CD14-positive monocyte (primary cell): ENCODE measurements at regions not wholly inside any gene's neighbourhood (a gene's known extent, or its start where the extent isn't known, plus 50 kb on each side); places are given as distances from the start of the nearest gene placed in this dataset.

ENCODE experiments used
- DNase-seq, 3 donors: peaks; one replicate each; pipeline ENCODE4 v3.0.0-alpha.2; 2011 to 2022
- H2AFZ ChIP-seq: 2 replicates; pipeline ENCODE4 v1.6.0; 2012; ENCODE audit warnings: mild to moderate bottlenecking, low read depth, low read length, inconsistent platforms; ENCODE audit not compliant: insufficient read depth, poor library complexity, severe bottlenecking
- H3K27ac ChIP-seq, 2 donors: 1 replicate in 1 of 2; 2 replicates in 1 of 2; pipeline ENCODE4 v1.5.1; 2012 to 2013; ENCODE audit warnings: low read length in 2 of 2, control low read depth in 1 of 2, inconsistent platforms in 1 of 2, low read depth in 1 of 2, mild to moderate bottlenecking in 1 of 2
- H3K27me3 ChIP-seq, 2 donors: one replicate each; pipeline versions ENCODE4 v1.6.0 to v1.6.1; 2011 to 2013; ENCODE audit warnings: low read length in 2 of 2; ENCODE audit not compliant: control insufficient read depth in 2 of 2, insufficient read depth in 2 of 2
- H3K36me3 ChIP-seq, 2 donors: replicated peaks in 1 of 2; 1 replicate in 1 of 2; 2 replicates in 1 of 2; pipeline versions ENCODE4 v1.5.1 to v1.6.1; 2012 to 2013; ENCODE audit warnings: low read length in 2 of 2, control low read depth in 1 of 2, inconsistent platforms in 1 of 2, mild to moderate bottlenecking in 1 of 2; ENCODE audit not compliant: insufficient read depth in 2 of 2, control insufficient read depth in 1 of 2
- H3K4me1 ChIP-seq, 2 donors: 1 replicate in 1 of 2; 2 replicates in 1 of 2; pipeline versions ENCODE4 v1.5.1 to v1.6.1; 2012 to 2013; ENCODE audit warnings: low read length in 2 of 2, control low read depth in 1 of 2, inconsistent platforms in 1 of 2, mild to moderate bottlenecking in 1 of 2, moderate library complexity in 1 of 2; ENCODE audit not compliant: insufficient read depth in 2 of 2, control insufficient read depth in 1 of 2
- H3K4me2 ChIP-seq: replicated peaks from 2 replicates; pipeline ENCODE3; 2012; ENCODE audit warnings: low read length, moderate library complexity, mild to moderate bottlenecking; ENCODE audit not compliant: poor library complexity, severe bottlenecking; ENCODE audit errors: extremely low read depth
- H3K4me3 ChIP-seq, 3 experiments: fragments of 200-600 bp in 1 of 3; sonication (generic) in 1 of 3; replicated peaks in 1 of 3; 1 replicate in 2 of 3; 2 replicates in 1 of 3; pipeline ENCODE4 v1.5.1; 2011 to 2013; ENCODE audit warnings: low read length in 3 of 3, mild to moderate bottlenecking in 3 of 3, control low read depth in 2 of 3, low read depth in 2 of 3, inconsistent platforms in 1 of 3, moderate library complexity in 1 of 3
- H3K79me2 ChIP-seq: 2 replicates; pipeline ENCODE4 v1.6.0; 2012; ENCODE audit warnings: mild to moderate bottlenecking, control low read depth, inconsistent platforms, low read length, moderate library complexity; ENCODE audit not compliant: insufficient read depth
- H3K9ac ChIP-seq: 2 replicates; pipeline ENCODE4 v1.6.0; 2017; ENCODE audit warnings: low read length, mild to moderate bottlenecking; ENCODE audit not compliant: insufficient read depth, poor library complexity, severe bottlenecking
- H3K9me3 ChIP-seq, 2 donors: replicated peaks in 1 of 2; 1 replicate in 1 of 2; 2 replicates in 1 of 2; pipeline versions ENCODE4 v1.5.1 to v1.6.1; 2012 to 2013; ENCODE audit warnings: low read length in 2 of 2, control low read depth in 1 of 2; ENCODE audit not compliant: control insufficient read depth in 1 of 2, insufficient read depth in 1 of 2
- H4K20me1 ChIP-seq: 2 replicates; pipeline ENCODE4 v1.6.0; 2012; ENCODE audit warnings: mild to moderate bottlenecking, low read length, control low read depth, moderate library complexity; ENCODE audit not compliant: insufficient read depth
- H3K27ac Mint-ChIP-seq, 7 donors: one replicate each; pipeline ENCODE4 v1.8.0; 2020; ENCODE audit warnings: mild to moderate bottlenecking in 7 of 7, mixed read lengths in 7 of 7, moderate library complexity in 6 of 7, inconsistent platforms in 2 of 7
- H3K27me3 Mint-ChIP-seq, 3 donors: one replicate each; pipeline ENCODE4 v1.8.0; 2021 to 2022; ENCODE audit warnings: low read depth in 3 of 3, mild to moderate bottlenecking in 3 of 3, mixed read lengths in 3 of 3, moderate library complexity in 3 of 3, inconsistent platforms in 1 of 3
- H3K36me3 Mint-ChIP-seq, 2 donors: one replicate each; pipeline ENCODE4 v1.8.0; 2020; ENCODE audit warnings: mixed read lengths in 2 of 2, inconsistent platforms in 1 of 2, mild to moderate bottlenecking in 1 of 2
- H3K4me1 Mint-ChIP-seq: one replicate; pipeline ENCODE4 v1.8.0; 2020; ENCODE audit warnings: mild to moderate bottlenecking, mixed read lengths
- H3K4me3 Mint-ChIP-seq, 2 donors: one replicate each; pipeline ENCODE4 v1.8.0; 2020; ENCODE audit warnings: mild to moderate bottlenecking in 2 of 2, mixed read lengths in 2 of 2, moderate library complexity in 1 of 2
- H3K9me3 Mint-ChIP-seq, 7 donors: one replicate each; pipeline ENCODE4 v1.8.0; 2020 to 2022; ENCODE audit warnings: mixed read lengths in 7 of 7, mild to moderate bottlenecking in 6 of 7, moderate library complexity in 6 of 7, inconsistent platforms in 2 of 7
- WGBS: methylation state at CpG from one replicate; pipeline ENCODE4 v1.1.5; 2013; ENCODE audit warnings: missing lambda C conversion rate; ENCODE audit not compliant: insufficient coverage; 5-methylcytosine and 5-hydroxymethylcytosine counted together
- intact Hi-C, 2 donors: fragments of 100-400 bp; cut with micrococcal nuclease; formaldehyde crosslinking; loops; one replicate each; pipeline versions ENCODE4 v1.15.0 to v1.15.1; 2023
- TF ChIP-seq, protein P1 (sequence below): fragments of 200-600 bp; IDR thresholded peaks from one replicate; pipeline ENCODE4 v1.8.0; 2022; ENCODE audit warnings: antibody characterized with exemption, mild to moderate bottlenecking

DNA sequence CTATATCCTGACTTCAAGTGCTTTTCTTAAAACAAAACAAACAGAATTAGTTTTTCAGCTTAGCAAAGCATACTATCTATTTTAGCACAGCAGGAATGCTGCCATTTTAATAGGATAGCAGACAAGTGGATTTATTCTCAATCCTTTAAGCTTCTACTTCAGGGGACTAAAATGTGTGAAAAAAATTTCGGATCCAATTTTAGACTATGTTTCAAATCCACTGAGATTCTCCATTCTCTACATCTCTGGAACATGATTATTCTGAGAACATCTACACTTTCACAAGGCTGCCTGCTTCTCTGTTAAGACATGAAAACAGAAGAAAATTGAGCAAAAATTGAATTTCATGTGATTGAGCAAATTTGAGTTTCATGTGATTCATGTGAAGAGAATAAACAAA is 1321.3 kb downstream of the HACE1 start:
- no peak overlapping the region for H3K4me3 Mint-ChIP-seq
- intact Hi-C loops: no loop called here
- H3K9me3 Mint-ChIP-seq: peaks cover 0 to 2% (median 0%) of the 10 kb centered on the region in 7 donors
- Histone ChIP-seq H3K79me2 (no peaks in the 10 kb centered on the region), H3K4me2 (no peak overlapping the region), H4K20me1 (no peaks in the 10 kb centered on the region), H3K27me3 (no peaks in the 10 kb centered on the region), H3K9ac (no peak overlapping the region), H3K27ac (no peak overlapping the region), H3K36me3 (no peaks in the 10 kb centered on the region), H3K4me1 (no peaks in the 10 kb centered on the region), H3K4me3 (no peak overlapping the region), H3K9me3 (no peaks in the 10 kb centered on the region), H2AFZ (no peak overlapping the region)
- no peaks in the 10 kb centered on the region for H3K27me3 Mint-ChIP-seq
- WGBS: no CpG with 5 or more reads among the region's 1 CpG
- H3K36me3 Mint-ChIP-seq: no peaks in the 10 kb centered on the region
- DNase-seq: no peak
- TF ChIP-seq, protein P1, sequence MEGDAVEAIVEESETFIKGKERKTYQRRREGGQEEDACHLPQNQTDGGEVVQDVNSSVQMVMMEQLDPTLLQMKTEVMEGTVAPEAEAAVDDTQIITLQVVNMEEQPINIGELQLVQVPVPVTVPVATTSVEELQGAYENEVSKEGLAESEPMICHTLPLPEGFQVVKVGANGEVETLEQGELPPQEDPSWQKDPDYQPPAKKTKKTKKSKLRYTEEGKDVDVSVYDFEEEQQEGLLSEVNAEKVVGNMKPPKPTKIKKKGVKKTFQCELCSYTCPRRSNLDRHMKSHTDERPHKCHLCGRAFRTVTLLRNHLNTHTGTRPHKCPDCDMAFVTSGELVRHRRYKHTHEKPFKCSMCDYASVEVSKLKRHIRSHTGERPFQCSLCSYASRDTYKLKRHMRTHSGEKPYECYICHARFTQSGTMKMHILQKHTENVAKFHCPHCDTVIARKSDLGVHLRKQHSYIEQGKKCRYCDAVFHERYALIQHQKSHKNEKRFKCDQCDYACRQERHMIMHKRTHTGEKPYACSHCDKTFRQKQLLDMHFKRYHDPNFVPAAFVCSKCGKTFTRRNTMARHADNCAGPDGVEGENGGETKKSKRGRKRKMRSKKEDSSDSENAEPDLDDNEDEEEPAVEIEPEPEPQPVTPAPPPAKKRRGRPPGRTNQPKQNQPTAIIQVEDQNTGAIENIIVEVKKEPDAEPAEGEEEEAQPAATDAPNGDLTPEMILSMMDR: no peak
- H3K4me1 Mint-ChIP-seq: no peaks in the 10 kb centered on the region
- no peak overlapping the region for H3K27ac Mint-ChIP-seq

DNA sequence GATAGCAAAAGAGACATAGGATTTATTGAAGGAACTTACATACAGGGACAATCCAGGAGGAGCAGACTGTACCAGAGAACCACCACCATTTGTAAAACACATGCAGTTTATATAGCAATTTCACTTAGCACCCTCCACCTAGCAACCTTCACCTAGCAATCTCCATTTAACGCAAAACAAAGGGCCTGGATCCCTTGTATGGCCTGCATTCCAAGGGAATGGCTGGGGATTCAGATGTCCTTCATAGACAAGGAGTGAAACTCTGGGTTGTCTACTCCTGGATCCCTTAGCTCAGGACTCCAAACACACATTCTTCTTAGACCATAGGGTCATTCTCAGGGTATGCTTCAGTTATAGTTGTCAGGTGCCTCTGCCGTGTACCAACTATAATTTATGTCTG is 1324.9 kb downstream of the HACE1 start:
- Histone ChIP-seq H3K27ac (no peak overlapping the region), H3K36me3 (no peaks in the 10 kb centered on the region), H4K20me1 (no peaks in the 10 kb centered on the region), H3K4me2 (no peak overlapping the region), H3K79me2 (no peaks in the 10 kb centered on the region), H3K4me1 (no peaks in the 10 kb centered on the region), H3K4me3 (no peak overlapping the region), H3K27me3 (no peaks in the 10 kb centered on the region), H3K9me3 (no peaks in the 10 kb centered on the region), H2AFZ (no peak overlapping the region), H3K9ac (no peak overlapping the region)
- no peak overlapping the region for H3K27ac Mint-ChIP-seq
- no CpG with 5 or more reads among the region's 2 CpGs for WGBS
- H3K9me3 Mint-ChIP-seq: no peaks in the 10 kb centered on the region
- H3K27me3 Mint-ChIP-seq: no peaks in the 10 kb centered on the region
- TF ChIP-seq, protein P1: no peak
- H3K4me3 Mint-ChIP-seq: no peak overlapping the region
- no peaks in the 10 kb centered on the region for H3K36me3 Mint-ChIP-seq
- intact Hi-C loops: no loop called here
- H3K4me1 Mint-ChIP-seq: no peaks in the 10 kb centered on the region
- no peak for DNase-seq
